HCT116 (cell line): ENCODE measurements at regions not wholly inside any gene's neighbourhood (a gene's known extent, or its start where the extent isn't known, plus 50 kb on each side); places are given as distances from the start of the nearest gene placed in this dataset.

ENCODE experiments used
- ATAC-seq: fragments of 200-7000 bp; cut with Tn5 transposase; 2 replicates; pipeline ENCODE4 v1.9.1; 2020; ENCODE audit warnings: mild to moderate bottlenecking, moderate library complexity
- BruUV-seq: library from RNA; stranded (reverse); fragments of 400-500 nt; replicated peaks from 2 replicates; lab custom pipeline; 2021; lab: Mats Ljungman, UMichigan
- CTCF ChIA-PET: fragments of 300-600 bp; sonication (Branson Sonifier 250); formaldehyde crosslinking; loops from one replicate; lab custom pipeline; 2021; ENCODE audit warnings: antibody characterized with exemption; lab: Charles Lee
- POLR2A ChIA-PET: fragments of 300-600, 350-600 bp; sonication (Branson Sonifier 250); formaldehyde crosslinking; loops from one replicate; lab custom pipeline; 2021; ENCODE audit warnings: antibody characterized with exemption; lab: Charles Lee
- RAD21 ChIA-PET, 2 experiments: fragments of 300-600 bp; sonication (Branson Sonifier 250); formaldehyde crosslinking; loops; one replicate each; lab custom pipeline; 2023; ENCODE audit warnings: low total read pairs in 2 of 2; ENCODE audit not compliant: uncharacterized antibody in 2 of 2, unreplicated experiment in 2 of 2, low non-redundant PET in 1 of 2; lab: Charles Lee
- DNase-seq: peaks from one replicate; pipeline ENCODE4 v3.0.0-alpha.2; 2010; ENCODE audit warnings: low read depth, low spot score
- H2AFZ ChIP-seq: fragments of 200-600 bp; shearing (Covaris generic), sonication (generic); 2 replicates; pipeline ENCODE4 v1.6.1; 2017; ENCODE audit warnings: low read depth, mixed run types, mixed read lengths, antibody characterized with exemption, low read length; ENCODE audit not compliant: poor library complexity, severe bottlenecking
- H3K27ac ChIP-seq: 2 replicates; pipeline ENCODE4 v1.5.1; 2012; ENCODE audit warnings: low read depth, low read length
- H3K27me3 ChIP-seq: fragments of 200-600 bp; sonication (generic); 2 replicates; pipeline ENCODE4 v1.6.1; 2016; ENCODE audit warnings: mixed run types, low read length, mixed read lengths; ENCODE audit not compliant: insufficient read depth
- H3K36me3 ChIP-seq, 2 experiments: fragments of 200-500 bp in 1 of 2; fragments of 200-600 bp in 1 of 2; sonication (Bioruptor generic) in 1 of 2; sonication (generic) in 1 of 2; 2 replicates each; pipeline versions ENCODE4 v1.5.1 to v1.6.1; 2014 to 2016; ENCODE audit warnings: low read length in 2 of 2, inconsistent platforms in 1 of 2, mixed read lengths in 1 of 2, mixed run types in 1 of 2; ENCODE audit not compliant: insufficient read depth in 2 of 2, control insufficient read depth in 1 of 2
- H3K4me1 ChIP-seq, 2 experiments: fragments of 200-600 bp in 1 of 2; sonication (generic) in 1 of 2; 2 replicates each; pipeline versions ENCODE4 v1.5.1 to v1.6.1; 2012 to 2017; ENCODE audit warnings: low read length in 2 of 2, inconsistent platforms in 1 of 2, mild to moderate bottlenecking in 1 of 2, mixed read lengths in 1 of 2, mixed run types in 1 of 2, moderate library complexity in 1 of 2; ENCODE audit not compliant: insufficient read depth in 2 of 2, control insufficient read depth in 1 of 2
- H3K4me2 ChIP-seq: fragments of 200-600 bp; sonication (generic); 2 replicates; pipeline ENCODE4 v1.6.1; 2017; ENCODE audit warnings: mixed run types, low read length, mixed read lengths
- H3K4me3 ChIP-seq, 2 experiments: fragments of 200-600 bp in 1 of 2; sonication (generic) in 1 of 2; replicated peaks in 1 of 2; 2 replicates each; pipeline ENCODE4 v1.5.1; 2011 to 2016; ENCODE audit warnings: low read length in 2 of 2, control low read depth in 1 of 2, low read depth in 1 of 2, mild to moderate bottlenecking in 1 of 2, mixed read lengths in 1 of 2, mixed run types in 1 of 2
- H3K79me2 ChIP-seq: fragments of 200-600 bp; sonication (generic); 2 replicates; pipeline ENCODE4 v1.6.1; 2017; ENCODE audit warnings: mild to moderate bottlenecking, mixed run types, low read length, moderate library complexity, mixed read lengths; ENCODE audit not compliant: insufficient read depth
- H3K9ac ChIP-seq: fragments of 200-600 bp; sonication (generic); 2 replicates; pipeline ENCODE4 v1.6.1; 2016; ENCODE audit warnings: low read length, mixed read lengths
- H3K9me2 ChIP-seq: fragments of 200-600 bp; sonication (generic), shearing (Covaris generic); 2 replicates; pipeline ENCODE4 v1.6.1; 2017; ENCODE audit warnings: mixed run types, mild to moderate bottlenecking, moderate library complexity; ENCODE audit not compliant: insufficient read depth
- H3K9me3 ChIP-seq, 2 experiments: fragments of 200-500 bp in 1 of 2; fragments of 200-600 bp in 1 of 2; sonication (Bioruptor generic) in 1 of 2; sonication (generic) in 1 of 2; 2 replicates each; pipeline ENCODE4 v1.6.1; 2014 to 2017; ENCODE audit warnings: low read length in 2 of 2, mixed read lengths in 2 of 2, inconsistent platforms in 1 of 2, low read depth in 1 of 2, mild to moderate bottlenecking in 1 of 2, mixed run types in 1 of 2, moderate library complexity in 1 of 2; ENCODE audit not compliant: control insufficient read depth in 1 of 2, insufficient read depth in 1 of 2
- H4K20me1 ChIP-seq: fragments of 200-600 bp; sonication (generic), shearing (Covaris generic); 2 replicates; pipeline ENCODE4 v1.6.1; 2017; ENCODE audit warnings: mixed run types, mild to moderate bottlenecking, moderate library complexity; ENCODE audit not compliant: insufficient read depth
- CEBPB ChIP-seq: IDR thresholded peaks from 2 replicates; pipeline ENCODE4 v1.6.1; 2012; ENCODE audit warnings: low read depth
- EGR1 ChIP-seq: IDR thresholded peaks from 2 replicates; pipeline ENCODE4 v1.6.1; 2012; ENCODE audit warnings: low read depth
- EZH2 ChIP-seq: fragments of 200-600 bp; sonication (generic); IDR thresholded peaks from 2 replicates; pipeline ENCODE4 v1.6.1; 2017; ENCODE audit warnings: antibody characterized with exemption, mixed run types
- FOSL1 ChIP-seq: IDR thresholded peaks from 2 replicates; pipeline ENCODE4 v1.6.1; 2012; ENCODE audit warnings: low read depth
- POLR2AphosphoS5 ChIP-seq: IDR thresholded peaks from 2 replicates; pipeline ENCODE4 v1.6.1; 2011; ENCODE audit warnings: mild to moderate bottlenecking, low read depth, low read length, moderate library complexity
- REST ChIP-seq: IDR thresholded peaks from 2 replicates; pipeline ENCODE4 v1.6.1; 2012; ENCODE audit warnings: low read depth
- YY1 ChIP-seq: IDR thresholded peaks from 2 replicates; pipeline ENCODE4 v1.6.1; 2011; ENCODE audit warnings: low read length, low read depth, moderate library complexity, mild to moderate bottlenecking; ENCODE audit not compliant: insufficient replicate concordance; ENCODE audit errors: extremely low read depth
- ZBTB33 ChIP-seq: IDR thresholded peaks from 2 replicates; pipeline ENCODE4 v1.6.1; 2011; ENCODE audit warnings: mild to moderate bottlenecking, low read length, moderate library complexity; ENCODE audit not compliant: insufficient replicate concordance; ENCODE audit errors: extremely low read depth
- ZNF274 ChIP-seq: fragments of 200-500 bp; sonication (Bioruptor generic); IDR thresholded peaks from 2 replicates; pipeline ENCODE4 v1.6.1; 2014; ENCODE audit warnings: mild to moderate bottlenecking, low read depth, low read length, inconsistent platforms
- intact Hi-C: fragments of 100-400 bp; cut with micrococcal nuclease; formaldehyde crosslinking; loops from 2 replicates; pipeline ENCODE4 v1.10.0; 2022

- no peak for DNase-seq
- no TSS peak for BruUV-seq
- TF ChIP-seq FOSL1 (no peak), ZNF274 (no peak), POLR2AphosphoS5 (no peak), REST (no peak), CEBPB (no peak), ZBTB33 (no peak), EGR1 (no peak), YY1 (no peak), EZH2 (no peak)
- no peaks in the 10 kb centered on the region for H3K4me1 ChIP-seq
- no peaks in the 10 kb centered on the region for H3K79me2 ChIP-seq
- H3K4me3 ChIP-seq = no peak overlapping the region
- intact Hi-C loops = no loop called here
- no peak overlapping the region for H3K27ac ChIP-seq
- H3K9me2 ChIP-seq = no peaks in the 10 kb centered on the region
- H2AFZ ChIP-seq = no peak overlapping the region
- H3K36me3 ChIP-seq = no peaks in the 10 kb centered on the region
- CTCF ChIA-PET = no interaction called here
- no peak overlapping the region for H3K9ac ChIP-seq
- RAD21 ChIA-PET = no interaction called here
- no peak for ATAC-seq
- H4K20me1 ChIP-seq = no peaks in the 10 kb centered on the region
- POLR2A ChIA-PET = no interaction called here
- H3K9me3 ChIP-seq = no peaks in the 10 kb centered on the region
- H3K4me2 ChIP-seq = no peak overlapping the region
- no peaks in the 10 kb centered on the region for H3K27me3 ChIP-seq
Observed at GRCh38 chr19:32254509-32254890, 90.9 kb upstream of the ZNF507 start.
